ENCODE measurements at regions not wholly inside any gene's neighbourhood (a gene's known extent, or its start where the extent isn't known, plus 50 kb on each side); places are given as distances from the start of the nearest gene placed in this dataset.
A peak's percentile ranks its signal among the peaks of the same experiment; 100 is the strongest.

- peak; percentile 48 for FAIRE-seq
- no peak for DNase-seq (ENCODE audit: insufficient read length, low spot score)
- TF ChIP-seq POU2F2 (IDR thresholded peaks at IDR 0.05; ENCODE audit: low read depth, low read length) (no peak), POLR2A (IDR thresholded peaks at IDR 0.05; ENCODE audit: low read depth, low read length) (no peak), SPI1 (IDR thresholded peaks at IDR 0.05; ENCODE audit: low read depth, low read length) (no peak), PAX5 (IDR thresholded peaks at IDR 0.05; ENCODE audit: insufficient read depth, low read length, severe bottlenecking) (no peak), TAF1 (IDR thresholded peaks at IDR 0.05; ENCODE audit: low read depth, low read length) (no peak), POLR2AphosphoS5 (IDR thresholded peaks at IDR 0.05; ENCODE audit: low read depth, low read length) (no peak)
These were observed 331.6 kb upstream of the NR2F2 start for GRCh38 chr15:95998935-95999334.

GRCh38 chr15:96002890-96003859, 327.3 kb upstream of the NR2F2 start:
- FAIRE-seq: no peak
- TF ChIP-seq TAF1 (IDR thresholded peaks at IDR 0.05; ENCODE audit: low read depth, low read length): no peak
- no peak for TF ChIP-seq PAX5 (IDR thresholded peaks at IDR 0.05; ENCODE audit: insufficient read depth, low read length, severe bottlenecking)
- no peak for TF ChIP-seq POLR2A (IDR thresholded peaks at IDR 0.05; ENCODE audit: low read depth, low read length)
- no peak for TF ChIP-seq SPI1 (IDR thresholded peaks at IDR 0.05; ENCODE audit: low read depth, low read length)
- TF ChIP-seq POLR2AphosphoS5 (IDR thresholded peaks at IDR 0.05; ENCODE audit: low read depth, low read length): no peak
- TF ChIP-seq POU2F2 (IDR thresholded peaks at IDR 0.05; ENCODE audit: low read depth, low read length): no peak
- no peak for DNase-seq (ENCODE audit: insufficient read length, low spot score)

- DNase-seq (ENCODE audit: insufficient read length, low spot score) (no peak), FAIRE-seq (no peak)
- no peak for TF ChIP-seq POLR2AphosphoS5 (IDR thresholded peaks at IDR 0.05; ENCODE audit: low read depth, low read length)
- TF ChIP-seq SPI1 (IDR thresholded peaks at IDR 0.05; ENCODE audit: low read depth, low read length): no peak
- no peak for TF ChIP-seq TAF1 (IDR thresholded peaks at IDR 0.05; ENCODE audit: low read depth, low read length)
- no peak for TF ChIP-seq PAX5 (IDR thresholded peaks at IDR 0.05; ENCODE audit: insufficient read depth, low read length, severe bottlenecking)
- no peak for TF ChIP-seq POU2F2 (IDR thresholded peaks at IDR 0.05; ENCODE audit: low read depth, low read length)
- TF ChIP-seq POLR2A (IDR thresholded peaks at IDR 0.05; ENCODE audit: low read depth, low read length): no peak
These were observed 324.6 kb upstream of the NR2F2 start for GRCh38 chr15:96005906-96006305.

- DNase-seq (ENCODE audit: insufficient read length, low spot score) (no peak), FAIRE-seq (no peak)
- TF ChIP-seq TAF1 (IDR thresholded peaks at IDR 0.05; ENCODE audit: low read depth, low read length) (no peak), POLR2AphosphoS5 (IDR thresholded peaks at IDR 0.05; ENCODE audit: low read depth, low read length) (no peak), PAX5 (IDR thresholded peaks at IDR 0.05; ENCODE audit: insufficient read depth, low read length, severe bottlenecking) (no peak), POLR2A (IDR thresholded peaks at IDR 0.05; ENCODE audit: low read depth, low read length) (no peak), POU2F2 (IDR thresholded peaks at IDR 0.05; ENCODE audit: low read depth, low read length) (no peak), SPI1 (IDR thresholded peaks at IDR 0.05; ENCODE audit: low read depth, low read length) (no peak)
These were observed 319.4 kb upstream of the NR2F2 start for GRCh38 chr15:96011136-96011535.

GRCh38 chr15:96014939-96015338, 315.6 kb upstream of the NR2F2 start:
- DNase-seq (ENCODE audit: insufficient read length, low spot score) (no peak), FAIRE-seq (no peak)
- TF ChIP-seq TAF1 (IDR thresholded peaks at IDR 0.05; ENCODE audit: low read depth, low read length): no peak
- no peak for TF ChIP-seq POU2F2 (IDR thresholded peaks at IDR 0.05; ENCODE audit: low read depth, low read length)
- no peak for TF ChIP-seq SPI1 (IDR thresholded peaks at IDR 0.05; ENCODE audit: low read depth, low read length)
- no peak for TF ChIP-seq POLR2A (IDR thresholded peaks at IDR 0.05; ENCODE audit: low read depth, low read length)
- TF ChIP-seq POLR2AphosphoS5 (IDR thresholded peaks at IDR 0.05; ENCODE audit: low read depth, low read length): no peak
- no peak for TF ChIP-seq PAX5 (IDR thresholded peaks at IDR 0.05; ENCODE audit: insufficient read depth, low read length, severe bottlenecking)

- TF ChIP-seq PAX5 (IDR thresholded peaks at IDR 0.05; ENCODE audit: insufficient read depth, low read length, severe bottlenecking): no peak
- no peak for TF ChIP-seq POU2F2 (IDR thresholded peaks at IDR 0.05; ENCODE audit: low read depth, low read length)
- no peak for TF ChIP-seq TAF1 (IDR thresholded peaks at IDR 0.05; ENCODE audit: low read depth, low read length)
- TF ChIP-seq POLR2A (IDR thresholded peaks at IDR 0.05; ENCODE audit: low read depth, low read length): no peak
- no peak for TF ChIP-seq POLR2AphosphoS5 (IDR thresholded peaks at IDR 0.05; ENCODE audit: low read depth, low read length)
- no peak for TF ChIP-seq SPI1 (IDR thresholded peaks at IDR 0.05; ENCODE audit: low read depth, low read length)
- no peak for DNase-seq (ENCODE audit: insufficient read length, low spot score)
- FAIRE-seq: no peak
These were observed 311.4 kb upstream of the NR2F2 start for GRCh38 chr15:96019114-96019513.

- TF ChIP-seq SPI1 (IDR thresholded peaks at IDR 0.05; ENCODE audit: low read depth, low read length) (no peak), POLR2AphosphoS5 (IDR thresholded peaks at IDR 0.05; ENCODE audit: low read depth, low read length) (no peak), TAF1 (IDR thresholded peaks at IDR 0.05; ENCODE audit: low read depth, low read length) (no peak), POU2F2 (IDR thresholded peaks at IDR 0.05; ENCODE audit: low read depth, low read length) (no peak), PAX5 (IDR thresholded peaks at IDR 0.05; ENCODE audit: insufficient read depth, low read length, severe bottlenecking) (no peak), POLR2A (IDR thresholded peaks at IDR 0.05; ENCODE audit: low read depth, low read length) (no peak)
- DNase-seq (ENCODE audit: insufficient read length, low spot score) (no peak), FAIRE-seq (no peak)
These were observed 310.4 kb upstream of the NR2F2 start for GRCh38 chr15:96020133-96020532.

- TF ChIP-seq POU2F2 (IDR thresholded peaks at IDR 0.05; ENCODE audit: low read depth, low read length) (no peak), POLR2AphosphoS5 (IDR thresholded peaks at IDR 0.05; ENCODE audit: low read depth, low read length) (no peak), POLR2A (IDR thresholded peaks at IDR 0.05; ENCODE audit: low read depth, low read length) (no peak), PAX5 (IDR thresholded peaks at IDR 0.05; ENCODE audit: insufficient read depth, low read length, severe bottlenecking) (no peak), SPI1 (IDR thresholded peaks at IDR 0.05; ENCODE audit: low read depth, low read length) (no peak), TAF1 (IDR thresholded peaks at IDR 0.05; ENCODE audit: low read depth, low read length) (no peak)
- FAIRE-seq (no peak), DNase-seq (ENCODE audit: insufficient read length, low spot score) (no peak)
These were observed 309.7 kb upstream of the NR2F2 start for GRCh38 chr15:96020797-96021196.

GRCh38 chr15:96023081-96023480, 307.4 kb upstream of the NR2F2 start:
- no peak for DNase-seq (ENCODE audit: insufficient read length, low spot score)
- FAIRE-seq: no peak
- no peak for TF ChIP-seq POU2F2 (IDR thresholded peaks at IDR 0.05; ENCODE audit: low read depth, low read length)
- no peak for TF ChIP-seq POLR2AphosphoS5 (IDR thresholded peaks at IDR 0.05; ENCODE audit: low read depth, low read length)
- TF ChIP-seq TAF1 (IDR thresholded peaks at IDR 0.05; ENCODE audit: low read depth, low read length): no peak
- no peak for TF ChIP-seq PAX5 (IDR thresholded peaks at IDR 0.05; ENCODE audit: insufficient read depth, low read length, severe bottlenecking)
- no peak for TF ChIP-seq POLR2A (IDR thresholded peaks at IDR 0.05; ENCODE audit: low read depth, low read length)
- no peak for TF ChIP-seq SPI1 (IDR thresholded peaks at IDR 0.05; ENCODE audit: low read depth, low read length)

Measured in GM12891 (cell line).